SK-N-SH (cell line): ENCODE measurements at regions not wholly inside any gene's neighbourhood (a gene's known extent, or its start where the extent isn't known, plus 50 kb on each side); places are given as distances from the start of the nearest gene placed in this dataset.
"Not testable (repeated sequence)": the region's sequence is repeated elsewhere in the genome, so short reads cannot be mapped to it uniquely, and the experiment has no call there.

Experiments
- CTCF ChIA-PET: fragments of 300-600, 350-600 bp; formaldehyde crosslinking; extraction: SDS; loops from one replicate; lab custom pipeline; 2021; lab: Yijun Ruan, JAX
- POLR2A ChIA-PET: fragments of 350-600 bp; sonication (Branson Sonifier 250); formaldehyde crosslinking; extraction: SDS; loops from one replicate; lab custom pipeline; 2020; ENCODE audit warnings: antibody characterized with exemption, inconsistent platforms; lab: Yijun Ruan, JAX
- DNase-seq: peaks from one replicate; pipeline ENCODE4 v3.0.0; 2012
- H2AFZ ChIP-seq: fragments of 200-600 bp; sonication (generic); 2 replicates; pipeline ENCODE4 v1.8.1; 2016; ENCODE audit warnings: antibody characterized with exemption, mild to moderate bottlenecking, low read depth
- H3F3A ChIP-seq: fragments of 200-600 bp; sonication (generic); replicated peaks from 2 replicates; pipeline ENCODE3; 2016; ENCODE audit warnings: antibody characterized with exemption, mild to moderate bottlenecking; ENCODE audit not compliant: insufficient read depth
- H3K27ac ChIP-seq, 2 experiments: fragments of 200-500 bp in 1 of 2; fragments of 200-600 bp in 1 of 2; sonication (Bioruptor generic) in 1 of 2; sonication (generic), shearing (Covaris generic) in 1 of 2; 2 replicates each; pipeline versions ENCODE4 v1.5.1 to v1.6.1; 2014 to 2016; ENCODE audit warnings: low read depth in 2 of 2, inconsistent platforms in 1 of 2, low read length in 1 of 2, mild to moderate bottlenecking in 1 of 2, mixed read lengths in 1 of 2
- H3K27me3 ChIP-seq: fragments of 200-600 bp; sonication (generic), shearing (Covaris generic); 2 replicates; pipeline ENCODE4 v1.6.1; 2016; ENCODE audit warnings: mixed run types; ENCODE audit not compliant: insufficient read depth
- H3K36me3 ChIP-seq, 2 experiments: fragments of 200-500 bp in 1 of 2; fragments of 200-600 bp in 1 of 2; sonication (Bioruptor generic) in 1 of 2; sonication (generic) in 1 of 2; replicated peaks in 1 of 2; 2 replicates each; pipeline versions ENCODE3 to v1.5.1; 2014 to 2016; ENCODE audit warnings: low read length in 1 of 2, mild to moderate bottlenecking in 1 of 2; ENCODE audit not compliant: insufficient read depth in 2 of 2, control insufficient read depth in 1 of 2
- H3K4me1 ChIP-seq, 2 experiments: fragments of 200-500 bp in 1 of 2; fragments of 200-600 bp in 1 of 2; sonication (Bioruptor generic) in 1 of 2; sonication (generic), shearing (Covaris generic) in 1 of 2; 2 replicates each; pipeline versions ENCODE4 v1.5.1 to v1.6.1; 2014 to 2016; ENCODE audit warnings: low read depth in 1 of 2, low read length in 1 of 2, mixed run types in 1 of 2; ENCODE audit not compliant: insufficient read depth in 2 of 2, control insufficient read depth in 1 of 2
- H3K4me2 ChIP-seq: fragments of 200-600 bp; sonication (generic), shearing (Covaris generic); 2 replicates; pipeline ENCODE4 v1.6.1; 2017; ENCODE audit warnings: mixed run types
- H3K4me3 ChIP-seq, 2 experiments: fragments of 200-500 bp in 1 of 2; fragments of 200-600 bp in 1 of 2; sonication (Bioruptor generic) in 1 of 2; sonication (generic), shearing (Covaris generic) in 1 of 2; 2 replicates each; pipeline versions ENCODE4 v1.5.1 to v1.8.1; 2014 to 2016; ENCODE audit warnings: low read depth in 2 of 2, inconsistent platforms in 1 of 2, low read length in 1 of 2, mild to moderate bottlenecking in 1 of 2, mixed read lengths in 1 of 2, moderate library complexity in 1 of 2
- H3K79me2 ChIP-seq: fragments of 200-600 bp; sonication (generic); 2 replicates; pipeline ENCODE4 v1.8.1; 2017; ENCODE audit warnings: mild to moderate bottlenecking; ENCODE audit not compliant: insufficient read depth
- H3K9ac ChIP-seq: fragments of 200-600 bp; sonication (generic); 2 replicates; pipeline ENCODE4 v1.6.1; 2017; ENCODE audit warnings: mixed run types
- H3K9me2 ChIP-seq: fragments of 200-600 bp; sonication (generic); 2 replicates; pipeline ENCODE4 v1.6.1; 2017; ENCODE audit warnings: mixed run types
- H3K9me3 ChIP-seq: fragments of 200-600 bp; sonication (generic); 2 replicates; pipeline ENCODE4 v1.6.1; 2017; ENCODE audit warnings: mixed run types, mild to moderate bottlenecking, moderate library complexity
- H4K20me1 ChIP-seq: fragments of 200-600 bp; sonication (generic); 2 replicates; pipeline ENCODE4 v1.6.1; 2017; ENCODE audit warnings: mild to moderate bottlenecking, mixed run types; ENCODE audit not compliant: insufficient read depth
- ELF1 ChIP-seq: IDR thresholded peaks from 2 replicates; pipeline ENCODE4 v1.4.0; 2012
- EP300 ChIP-seq, 2 experiments: IDR thresholded peaks; 2 replicates each; pipeline versions ENCODE4 v1.4.0 to v1.6.1; 2012; ENCODE audit warnings: borderline replicate concordance in 1 of 2, low read depth in 1 of 2, low read length in 1 of 2
- FOXJ3 ChIP-seq: sonication (generic); formaldehyde crosslinking; IDR thresholded peaks from 2 replicates; pipeline ENCODE4 v1.5.1; 2020; ENCODE audit warnings: mild to moderate bottlenecking, missing genetic modification reagents
- GABPA ChIP-seq: IDR thresholded peaks from 2 replicates; pipeline ENCODE4 v1.4.0; 2012; ENCODE audit warnings: low read depth, mild to moderate bottlenecking
- NFIC ChIP-seq: IDR thresholded peaks from 2 replicates; pipeline ENCODE4 v1.4.0; 2012; ENCODE audit warnings: borderline replicate concordance
- RXRA ChIP-seq: IDR thresholded peaks from 2 replicates; pipeline ENCODE4 v1.4.0; 2012; ENCODE audit warnings: low read depth, mild to moderate bottlenecking, borderline replicate concordance
- TCF12 ChIP-seq: IDR thresholded peaks from 2 replicates; pipeline ENCODE4 v1.4.0; 2012
- WGBS: methylation state at CpG from one replicate; pipeline ENCODE4 v1.1.6; 2017; ENCODE audit warnings: low lambda C conversion rate; 5-methylcytosine and 5-hydroxymethylcytosine counted together
- TF ChIP-seq, protein P1 (sequence below): IDR thresholded peaks from 2 replicates; pipeline ENCODE4; 2012

DNA sequence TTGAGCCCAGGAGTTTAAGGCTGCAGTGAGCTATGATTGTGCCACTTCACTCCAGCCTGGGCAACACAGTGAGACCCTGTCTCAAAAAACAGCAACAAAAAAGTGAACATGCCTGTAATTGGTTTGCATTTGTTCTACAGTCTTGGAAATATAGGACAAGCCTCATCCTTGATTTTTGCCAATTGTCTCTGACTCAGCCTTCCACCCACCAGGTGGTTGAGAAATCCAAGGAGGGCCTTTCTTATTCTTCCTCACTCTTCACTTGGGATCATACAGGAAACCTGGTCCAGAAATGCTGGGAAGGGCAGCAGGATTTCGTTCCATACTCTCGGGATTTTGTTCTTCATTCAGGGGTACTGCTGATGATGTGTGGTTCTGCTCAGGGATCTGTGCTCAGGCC lies 94.6 kb downstream of the CDC42EP3 start:
- Histone ChIP-seq H3K4me3 (no peak overlapping the region), H3K4me2 (no peak overlapping the region), H3K4me1 (peaks cover under 1 to 22% of the 10 kb centered on the region in 2 experiments; a peak in 3 of 4 replicates), H4K20me1 (no peaks in the 10 kb centered on the region), H3K36me3 (no peaks in the 10 kb centered on the region), H3K79me2 (no peaks in the 10 kb centered on the region), H3K27me3 (no peaks in the 10 kb centered on the region), H3K9ac (no peak overlapping the region), H3F3A (peaks cover 16% of the 10 kb centered on the region), H3K9me2 (no peaks in the 10 kb centered on the region), H3K27ac (no peak overlapping the region), H3K9me3 (no peaks in the 10 kb centered on the region), H2AFZ (no peak overlapping the region)
- POLR2A ChIA-PET = no interaction called here
- CTCF ChIA-PET = interaction anchor here (1.0 kb wide), 1 partner anchor 23 kb away, joined by 3 read pairs; no protein-coding TSS in a partner anchor
- TF ChIP-seq ELF1 (no peak), GABPA (no peak), EP300 (IDR thresholded peaks at IDR 0.05; ENCODE audit: borderline replicate concordance in 1 of 2, low read depth in 1 of 2, low read length in 1 of 2) (no peak), RXRA (no peak)
- TF ChIP-seq, protein P1, sequence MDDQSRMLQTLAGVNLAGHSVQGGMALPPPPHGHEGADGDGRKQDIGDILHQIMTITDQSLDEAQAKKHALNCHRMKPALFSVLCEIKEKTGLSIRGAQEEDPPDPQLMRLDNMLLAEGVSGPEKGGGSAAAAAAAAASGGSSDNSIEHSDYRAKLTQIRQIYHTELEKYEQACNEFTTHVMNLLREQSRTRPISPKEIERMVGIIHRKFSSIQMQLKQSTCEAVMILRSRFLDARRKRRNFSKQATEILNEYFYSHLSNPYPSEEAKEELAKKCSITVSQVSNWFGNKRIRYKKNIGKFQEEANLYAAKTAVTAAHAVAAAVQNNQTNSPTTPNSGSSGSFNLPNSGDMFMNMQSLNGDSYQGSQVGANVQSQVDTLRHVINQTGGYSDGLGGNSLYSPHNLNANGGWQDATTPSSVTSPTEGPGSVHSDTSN = no peak
- 94% methylated on average over 2 of the region's 2 CpGs for WGBS
- no peak for DNase-seq

DNA sequence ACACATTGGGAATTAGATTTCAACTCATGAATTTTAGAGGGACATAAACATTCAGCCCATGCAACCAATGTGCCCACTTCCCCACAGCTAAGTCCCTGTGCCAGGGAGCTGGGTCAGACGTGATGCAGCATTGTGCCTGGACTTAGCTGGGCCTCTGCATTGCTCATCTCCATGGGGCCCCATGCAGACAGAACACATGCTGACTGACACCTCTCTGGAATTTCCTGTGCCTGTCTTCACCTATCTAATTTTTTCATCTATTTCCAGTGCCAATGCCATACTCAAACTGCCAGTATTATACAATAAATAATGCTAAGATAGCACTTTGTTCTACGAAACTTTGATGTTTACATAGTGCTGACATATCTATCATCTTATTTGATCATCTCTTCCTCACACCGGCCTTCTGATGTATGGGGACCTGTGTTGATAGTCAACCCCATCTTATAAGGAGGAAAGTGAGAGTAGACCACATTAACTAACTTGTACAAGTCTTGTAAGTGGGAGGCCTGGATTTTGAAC lies 92.2 kb downstream of the CDC42EP3 start:
- H3K4me2 ChIP-seq = no peak overlapping the region
- ChIA-PET CTCF (interaction anchor here (1.9 kb wide), 1 partner anchor 165 kb away, joined by 6 read pairs; no protein-coding TSS in a partner anchor), POLR2A (no interaction called here)
- H3K27me3 ChIP-seq = no peaks in the 10 kb centered on the region
- no peaks in the 10 kb centered on the region for H3K36me3 ChIP-seq
- H3K9me3 ChIP-seq = no peaks in the 10 kb centered on the region
- H3K9me2 ChIP-seq = no peaks in the 10 kb centered on the region
- H4K20me1 ChIP-seq = no peaks in the 10 kb centered on the region
- H3F3A ChIP-seq = peaks cover 18% of the 10 kb centered on the region
- H3K79me2 ChIP-seq = no peaks in the 10 kb centered on the region
- no peak overlapping the region for H3K4me3 ChIP-seq
- no peak for TF ChIP-seq FOXJ3 (CRISPR knock-in tag)
- TF ChIP-seq TCF12 = peak; percentile 50
- TF ChIP-seq NFIC = 0 out of 2 replicates have a peak, but pooled peaks have one; percentile 18
- TF ChIP-seq EP300 (IDR thresholded peaks at IDR 0.05; ENCODE audit: borderline replicate concordance in 1 of 2, low read depth in 1 of 2, low read length in 1 of 2) = peak in 1 of 2 experiments; percentile 30; a peak in 1 of 4 replicates
- TF ChIP-seq, protein P1 = peak; percentile 55
- WGBS = 83% methylated on average over 3 of the region's 3 CpGs
- no peak overlapping the region for H2AFZ ChIP-seq
- H3K9ac ChIP-seq = no peak overlapping the region
- DNase-seq = no peak
- peaks cover 13 to 26% of the 10 kb centered on the region in 2 experiments for H3K4me1 ChIP-seq
- no peak overlapping the region for H3K27ac ChIP-seq

DNA sequence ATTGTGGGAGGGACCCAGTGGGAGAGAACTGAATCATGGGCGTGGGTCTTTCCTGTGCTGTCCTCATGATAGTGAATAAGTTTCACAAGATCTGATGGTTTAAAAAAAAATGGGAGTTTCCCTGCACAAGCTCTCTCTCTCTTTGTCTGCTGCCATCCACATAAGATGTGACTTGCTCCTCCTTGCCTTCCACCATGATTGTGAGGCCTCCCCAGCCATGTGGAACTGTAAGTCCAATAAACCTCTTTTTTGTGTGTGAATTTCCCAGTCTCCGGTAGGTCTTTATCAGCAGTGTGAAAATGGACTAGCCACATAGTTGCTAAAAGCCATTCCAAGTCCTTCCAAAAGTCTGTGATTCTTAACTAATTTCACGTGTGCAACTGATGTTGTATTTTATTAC lies 91.5 kb downstream of the CDC42EP3 start:
- CTCF ChIA-PET, H3K36me3 ChIP-seq, H4K20me1 ChIP-seq, H3K27me3 ChIP-seq, H3K4me3 ChIP-seq, H3K9me3 ChIP-seq, H3K4me2 ChIP-seq, H3K79me2 ChIP-seq, H3K9ac ChIP-seq, H3K9me2 ChIP-seq, POLR2A ChIA-PET, H3K27ac ChIP-seq, H2AFZ ChIP-seq, DNase-seq: not testable (repeated sequence)
- WGBS = 100% methylated on average over 3 of the region's 3 CpGs
- peaks cover 13 to 32% of the 10 kb centered on the region in 2 experiments for H3K4me1 ChIP-seq
- H3F3A ChIP-seq = peaks cover 23% of the 10 kb centered on the region
